Testis (tissue), 2 donors: ENCODE measurements at regions not wholly inside any gene's neighbourhood (a gene's known extent, or its start where the extent isn't known, plus 50 kb on each side); places are given as distances from the start of the nearest gene placed in this dataset.

ENCODE experiments used
- CTCF ChIP-seq, 3 experiments: fragments of 450-650 bp in 2 of 3; fragments of 200-600 bp in 1 of 3; sonication (generic) in 1 of 3; IDR thresholded peaks; one replicate each; pipeline ENCODE4 v1.5.1; 2016 to 2019; ENCODE audit warnings: antibody characterized with exemption in 3 of 3, mild to moderate bottlenecking in 2 of 3, moderate library complexity in 1 of 3
- POLR2A ChIP-seq: fragments of 450-650 bp; IDR thresholded peaks from one replicate; pipeline ENCODE4 v1.6.1; 2017; ENCODE audit warnings: antibody characterized with exemption, mild to moderate bottlenecking, moderate library complexity

GRCh38 chr12:97767347-97767746 lies 304.7 kb downstream of the RMST start:
- TF ChIP-seq CTCF (IDR thresholded peaks at IDR 0.05) (no peak), POLR2A (no peak)
